PC-9 (cell line): ENCODE measurements at regions not wholly inside any gene's neighbourhood (a gene's known extent, or its start where the extent isn't known, plus 50 kb on each side); places are given as distances from the start of the nearest gene placed in this dataset.

Source experiments
- CTCF ChIP-seq: fragments of 200-600 bp; sonication (generic); conservative IDR thresholded peaks from 2 replicates; pipeline ENCODE4 v1.6.1; 2017; ENCODE audit warnings: mixed run types, antibody characterized with exemption, mild to moderate bottlenecking, moderate library complexity
- EZH2 ChIP-seq: fragments of 200-600 bp; sonication (generic); IDR thresholded peaks from 2 replicates; pipeline ENCODE4 v1.8.0; 2017; ENCODE audit warnings: antibody characterized with exemption, low read depth

GRCh38 chr18:78682716-78683115 is 296.9 kb upstream of the SALL3 start:
- TF ChIP-seq CTCF (no peak), EZH2 (no peak)
